Stimulated activated naive CD8-positive, alpha-beta T cell treated with anti-CD3 and anti-CD28 coated beads, Interleukin-15, Interleukin-2, amounts not matched to agents 100 ng/mL and 50 ng/mL, for 24 hours (primary cell): ENCODE measurements at regions not wholly inside any gene's neighbourhood (a gene's known extent, or its start where the extent isn't known, plus 50 kb on each side); places are given as distances from the start of the nearest gene placed in this dataset.

Experiments
- H3K27ac Mint-ChIP-seq: one replicate; pipeline ENCODE4 v1.8.0; 2021; ENCODE audit warnings: mild to moderate bottlenecking, mixed read lengths
- H3K27me3 Mint-ChIP-seq: one replicate; pipeline ENCODE4 v1.8.0; 2021; ENCODE audit warnings: mixed read lengths
- H3K36me3 Mint-ChIP-seq: one replicate; pipeline ENCODE4 v1.8.0; 2021; ENCODE audit warnings: low read depth, mixed read lengths
- H3K4me1 Mint-ChIP-seq: one replicate; pipeline ENCODE4 v1.8.0; 2021; ENCODE audit warnings: low read depth, mixed read lengths
- H3K4me3 Mint-ChIP-seq: one replicate; pipeline ENCODE4 v1.8.0; 2021; ENCODE audit warnings: mild to moderate bottlenecking, mixed read lengths
- H3K9me3 Mint-ChIP-seq: one replicate; pipeline ENCODE4 v1.8.0; 2021; ENCODE audit warnings: mixed read lengths

GRCh38 chr4:1499465-1499864, 93.2 kb upstream of the NKX1-1 start:
- Mint-ChIP-seq H3K9me3 (no peaks in the 10 kb centered on the region), H3K27me3 (peaks cover 4% of the 10 kb centered on the region), H3K27ac (no peak overlapping the region)

GRCh38 chr4:1497189-1497801, 91.1 kb upstream of the NKX1-1 start:
- Mint-ChIP-seq H3K4me3 (no peak overlapping the region), H3K27me3 (peaks cover 10% of the 10 kb centered on the region), H3K9me3 (no peaks in the 10 kb centered on the region), H3K27ac (no peak overlapping the region), H3K4me1 (no peaks in the 10 kb centered on the region), H3K36me3 (no peaks in the 10 kb centered on the region)

More at GRCh38 chr4:1499465-1499864, 93.2 kb upstream of the NKX1-1 start:
- Mint-ChIP-seq H3K4me1 (no peaks in the 10 kb centered on the region), H3K4me3 (no peak overlapping the region), H3K36me3 (no peaks in the 10 kb centered on the region)

- no peaks in the 10 kb centered on the region for H3K4me1 Mint-ChIP-seq
- no peaks in the 10 kb centered on the region for H3K9me3 Mint-ChIP-seq
- H3K27me3 Mint-ChIP-seq, result peaks cover 10% of the 10 kb centered on the region
- no peak overlapping the region for H3K4me3 Mint-ChIP-seq
- H3K27ac Mint-ChIP-seq, result no peak overlapping the region
- H3K36me3 Mint-ChIP-seq, result no peaks in the 10 kb centered on the region
These were observed 89.9 kb upstream of the NKX1-1 start for GRCh38 chr4:1496116-1496642.

GRCh38 chr4:1495416-1496115, 89.3 kb upstream of the NKX1-1 start:
- Mint-ChIP-seq H3K4me1 (no peaks in the 10 kb centered on the region), H3K36me3 (no peaks in the 10 kb centered on the region), H3K9me3 (no peaks in the 10 kb centered on the region), H3K27ac (no peak overlapping the region), H3K4me3 (no peak overlapping the region), H3K27me3 (peaks cover 10% of the 10 kb centered on the region)

GRCh38 chr4:1494416-1495315, 88.4 kb upstream of the NKX1-1 start:
- Mint-ChIP-seq H3K4me3 (no peak overlapping the region), H3K36me3 (no peaks in the 10 kb centered on the region), H3K27ac (no peak overlapping the region), H3K4me1 (no peaks in the 10 kb centered on the region), H3K27me3 (peaks cover 10% of the 10 kb centered on the region), H3K9me3 (no peaks in the 10 kb centered on the region)

GRCh38 chr4:1493540-1494287, 87.5 kb upstream of the NKX1-1 start:
- no peak overlapping the region for H3K4me3 Mint-ChIP-seq
- no peak overlapping the region for H3K27ac Mint-ChIP-seq
- no peaks in the 10 kb centered on the region for H3K4me1 Mint-ChIP-seq
- H3K27me3 Mint-ChIP-seq, result peaks cover 10% of the 10 kb centered on the region
- H3K9me3 Mint-ChIP-seq, result no peaks in the 10 kb centered on the region
- no peaks in the 10 kb centered on the region for H3K36me3 Mint-ChIP-seq

- H3K4me3 Mint-ChIP-seq, result no peak overlapping the region
- H3K4me1 Mint-ChIP-seq, result no peaks in the 10 kb centered on the region
- no peaks in the 10 kb centered on the region for H3K9me3 Mint-ChIP-seq
- no peak overlapping the region for H3K27ac Mint-ChIP-seq
- peaks cover 10% of the 10 kb centered on the region for H3K27me3 Mint-ChIP-seq
- H3K36me3 Mint-ChIP-seq, result no peaks in the 10 kb centered on the region
These were observed 86.7 kb upstream of the NKX1-1 start for GRCh38 chr4:1492651-1493539.

GRCh38 chr4:1492142-1492457, 85.9 kb upstream of the NKX1-1 start:
- H3K27ac Mint-ChIP-seq, result no peak overlapping the region
- H3K4me3 Mint-ChIP-seq, result no peak overlapping the region
- H3K27me3 Mint-ChIP-seq, result peaks cover 10% of the 10 kb centered on the region
- H3K9me3 Mint-ChIP-seq, result no peaks in the 10 kb centered on the region
- H3K36me3 Mint-ChIP-seq, result no peaks in the 10 kb centered on the region
- no peaks in the 10 kb centered on the region for H3K4me1 Mint-ChIP-seq

- Mint-ChIP-seq H3K9me3 (peaks cover 2% of the 10 kb centered on the region), H3K4me3 (no peak overlapping the region), H3K4me1 (no peaks in the 10 kb centered on the region)
These were observed 85.3 kb upstream of the NKX1-1 start for GRCh38 chr4:1491328-1492141.

GRCh38 chr4:1490654-1491327, 84.5 kb upstream of the NKX1-1 start:
- no peaks in the 10 kb centered on the region for H3K4me1 Mint-ChIP-seq
- no peak overlapping the region for H3K27ac Mint-ChIP-seq
- H3K27me3 Mint-ChIP-seq, result peaks cover 10% of the 10 kb centered on the region
- H3K36me3 Mint-ChIP-seq, result no peaks in the 10 kb centered on the region
- no peak overlapping the region for H3K4me3 Mint-ChIP-seq
- H3K9me3 Mint-ChIP-seq, result peaks cover 9% of the 10 kb centered on the region

More at GRCh38 chr4:1491328-1492141, 85.3 kb upstream of the NKX1-1 start:
- Mint-ChIP-seq H3K36me3 (no peaks in the 10 kb centered on the region), H3K27ac (no peak overlapping the region), H3K27me3 (peaks cover 10% of the 10 kb centered on the region)

- peaks cover 14% of the 10 kb centered on the region for H3K9me3 Mint-ChIP-seq
- no peak overlapping the region for H3K27ac Mint-ChIP-seq
- H3K36me3 Mint-ChIP-seq, result no peaks in the 10 kb centered on the region
These were observed 83.9 kb upstream of the NKX1-1 start for GRCh38 chr4:1490011-1490653.

GRCh38 chr4:1489639-1489995, 83.4 kb upstream of the NKX1-1 start:
- H3K4me1 Mint-ChIP-seq, result no peaks in the 10 kb centered on the region
- H3K27ac Mint-ChIP-seq, result no peak overlapping the region
- no peaks in the 10 kb centered on the region for H3K36me3 Mint-ChIP-seq
- peaks cover 8% of the 10 kb centered on the region for H3K27me3 Mint-ChIP-seq
- no peak overlapping the region for H3K4me3 Mint-ChIP-seq
- peaks cover 18% of the 10 kb centered on the region for H3K9me3 Mint-ChIP-seq

More at GRCh38 chr4:1490011-1490653, 83.9 kb upstream of the NKX1-1 start:
- Mint-ChIP-seq H3K4me3 (no peak overlapping the region), H3K27me3 (peaks cover 8% of the 10 kb centered on the region), H3K4me1 (no peaks in the 10 kb centered on the region)
